ENCODE measurements at regions not wholly inside any gene's neighbourhood (a gene's known extent, or its start where the extent isn't known, plus 50 kb on each side); places are given as distances from the start of the nearest gene placed in this dataset.

GRCh38 chrY:15592957-15593356 lies 1068.6 kb downstream of the NLGN4Y start:
- H3K9me3 Mint-ChIP-seq: no peaks in the 10 kb centered on the region
- no peak overlapping the region for H3K4me3 Mint-ChIP-seq
- H3K27me3 Mint-ChIP-seq: no peaks in the 10 kb centered on the region
- ATAC-seq (no peak), DNase-seq (no peak)
- no peak overlapping the region for H3K27ac Mint-ChIP-seq
- no peaks in the 10 kb centered on the region for H3K4me1 Mint-ChIP-seq
- no peaks in the 10 kb centered on the region for H3K36me3 Mint-ChIP-seq (ENCODE audit: low read depth)

GRCh38 chrY:15593476-15594160 lies 1069.3 kb downstream of the NLGN4Y start:
- Mint-ChIP-seq H3K27me3 (no peaks in the 10 kb centered on the region), H3K4me3 (no peak overlapping the region), H3K27ac (no peak overlapping the region), H3K9me3 (no peaks in the 10 kb centered on the region), H3K36me3 (ENCODE audit: low read depth) (no peaks in the 10 kb centered on the region), H3K4me1 (no peaks in the 10 kb centered on the region)
- ATAC-seq (no peak), DNase-seq (no peak)

- Mint-ChIP-seq H3K9me3 (no peaks in the 10 kb centered on the region), H3K27me3 (no peaks in the 10 kb centered on the region), H3K4me1 (no peaks in the 10 kb centered on the region), H3K36me3 (ENCODE audit: low read depth) (no peaks in the 10 kb centered on the region), H3K27ac (no peak overlapping the region), H3K4me3 (no peak overlapping the region)
- ATAC-seq (no peak), DNase-seq (no peak)
These were observed 1069.8 kb downstream of the NLGN4Y start for GRCh38 chrY:15594179-15594578.

GRCh38 chrY:15600565-15600964 lies 1076.2 kb downstream of the NLGN4Y start:
- no peak overlapping the region for H3K4me3 Mint-ChIP-seq
- H3K27me3 Mint-ChIP-seq: no peaks in the 10 kb centered on the region
- DNase-seq (no peak), ATAC-seq (no peak)
- H3K27ac Mint-ChIP-seq: no peak overlapping the region
- H3K9me3 Mint-ChIP-seq: no peaks in the 10 kb centered on the region
- H3K36me3 Mint-ChIP-seq (ENCODE audit: low read depth): no peaks in the 10 kb centered on the region
- H3K4me1 Mint-ChIP-seq: no peaks in the 10 kb centered on the region

- H3K27ac Mint-ChIP-seq: no peak overlapping the region
- no peaks in the 10 kb centered on the region for H3K36me3 Mint-ChIP-seq (ENCODE audit: low read depth)
- peaks cover 3% of the 10 kb centered on the region for H3K9me3 Mint-ChIP-seq
- H3K4me1 Mint-ChIP-seq: no peaks in the 10 kb centered on the region
- DNase-seq: no peak
- ATAC-seq: no peak
- no peaks in the 10 kb centered on the region for H3K27me3 Mint-ChIP-seq
- H3K4me3 Mint-ChIP-seq: no peak overlapping the region
These were observed 1100.0 kb downstream of the NLGN4Y start for GRCh38 chrY:15624370-15624769.

GRCh38 chrY:15624928-15625327 lies 1100.6 kb downstream of the NLGN4Y start:
- ATAC-seq (no peak), DNase-seq (no peak)
- no peak overlapping the region for H3K4me3 Mint-ChIP-seq
- H3K27ac Mint-ChIP-seq: no peak overlapping the region
- H3K9me3 Mint-ChIP-seq: no peaks in the 10 kb centered on the region
- no peaks in the 10 kb centered on the region for H3K27me3 Mint-ChIP-seq
- H3K4me1 Mint-ChIP-seq: no peaks in the 10 kb centered on the region
- H3K36me3 Mint-ChIP-seq (ENCODE audit: low read depth): no peaks in the 10 kb centered on the region

- no peaks in the 10 kb centered on the region for H3K36me3 Mint-ChIP-seq (ENCODE audit: low read depth)
- H3K9me3 Mint-ChIP-seq: no peaks in the 10 kb centered on the region
- H3K27ac Mint-ChIP-seq: no peak overlapping the region
- no peaks in the 10 kb centered on the region for H3K4me1 Mint-ChIP-seq
- H3K4me3 Mint-ChIP-seq: no peak overlapping the region
- no peak for ATAC-seq
- no peak for DNase-seq
- no peaks in the 10 kb centered on the region for H3K27me3 Mint-ChIP-seq
These were observed 1123.9 kb downstream of the NLGN4Y start for GRCh38 chrY:15648198-15648597.

- Mint-ChIP-seq H3K36me3 (ENCODE audit: low read depth) (no peaks in the 10 kb centered on the region), H3K9me3 (no peaks in the 10 kb centered on the region), H3K27ac (no peak overlapping the region), H3K4me3 (no peak overlapping the region), H3K4me1 (no peaks in the 10 kb centered on the region), H3K27me3 (no peaks in the 10 kb centered on the region)
- DNase-seq (no peak), ATAC-seq (no peak)
These were observed 1125.7 kb downstream of the NLGN4Y start for GRCh38 chrY:15650056-15650455.

GRCh38 chrY:15688531-15688930 lies 1164.2 kb downstream of the NLGN4Y start:
- no peak overlapping the region for H3K4me3 Mint-ChIP-seq
- DNase-seq (no peak), ATAC-seq (no peak)
- no peaks in the 10 kb centered on the region for H3K4me1 Mint-ChIP-seq
- H3K27ac Mint-ChIP-seq: no peak overlapping the region
- H3K36me3 Mint-ChIP-seq (ENCODE audit: low read depth): no peaks in the 10 kb centered on the region
- H3K27me3 Mint-ChIP-seq: no peaks in the 10 kb centered on the region
- no peaks in the 10 kb centered on the region for H3K9me3 Mint-ChIP-seq

- DNase-seq: no peak
These were observed 1165.7 kb downstream of the NLGN4Y start for GRCh38 chrY:15689994-15690393.

GRCh38 chrY:15702131-15702530 lies 1177.8 kb downstream of the NLGN4Y start:
- Mint-ChIP-seq H3K27ac (no peak overlapping the region), H3K4me3 (no peak overlapping the region), H3K4me1 (no peaks in the 10 kb centered on the region), H3K36me3 (ENCODE audit: low read depth) (no peaks in the 10 kb centered on the region), H3K9me3 (no peaks in the 10 kb centered on the region), H3K27me3 (no peaks in the 10 kb centered on the region)
- DNase-seq (no peak), ATAC-seq (no peak)

More at GRCh38 chrY:15689994-15690393, 1165.7 kb downstream of the NLGN4Y start:
- H3K4me3 Mint-ChIP-seq: no peak overlapping the region
- no peak overlapping the region for H3K27ac Mint-ChIP-seq
- H3K9me3 Mint-ChIP-seq: no peaks in the 10 kb centered on the region
- H3K36me3 Mint-ChIP-seq (ENCODE audit: low read depth): no peaks in the 10 kb centered on the region
- no peaks in the 10 kb centered on the region for H3K27me3 Mint-ChIP-seq
- no peaks in the 10 kb centered on the region for H3K4me1 Mint-ChIP-seq
- no peak for ATAC-seq

GRCh38 chrY:15704906-15705305 lies 1180.6 kb downstream of the NLGN4Y start:
- H3K27me3 Mint-ChIP-seq: no peaks in the 10 kb centered on the region
- H3K4me3 Mint-ChIP-seq: no peak overlapping the region
- no peak for ATAC-seq
- DNase-seq: no peak
- no peak overlapping the region for H3K27ac Mint-ChIP-seq
- no peaks in the 10 kb centered on the region for H3K9me3 Mint-ChIP-seq
- no peaks in the 10 kb centered on the region for H3K4me1 Mint-ChIP-seq
- no peaks in the 10 kb centered on the region for H3K36me3 Mint-ChIP-seq (ENCODE audit: low read depth)

GRCh38 chrY:15749533-15750433 lies 1225.5 kb downstream of the NLGN4Y start:
- no peaks in the 10 kb centered on the region for H3K36me3 Mint-ChIP-seq (ENCODE audit: low read depth)
- DNase-seq: no peak
- ATAC-seq: no peak
- no peak overlapping the region for H3K27ac Mint-ChIP-seq
- H3K4me3 Mint-ChIP-seq: no peak overlapping the region
- no peaks in the 10 kb centered on the region for H3K27me3 Mint-ChIP-seq
- H3K4me1 Mint-ChIP-seq: no peaks in the 10 kb centered on the region
- H3K9me3 Mint-ChIP-seq: peaks cover 5% of the 10 kb centered on the region

- Mint-ChIP-seq H3K9me3 (peaks cover 5% of the 10 kb centered on the region), H3K4me1 (no peaks in the 10 kb centered on the region), H3K27ac (no peak overlapping the region), H3K27me3 (no peaks in the 10 kb centered on the region), H3K4me3 (no peak overlapping the region), H3K36me3 (ENCODE audit: low read depth) (no peaks in the 10 kb centered on the region)
- DNase-seq (no peak), ATAC-seq (no peak)
These were observed 1226.7 kb downstream of the NLGN4Y start for GRCh38 chrY:15751001-15751400.

GRCh38 chrY:15756266-15756665 lies 1231.9 kb downstream of the NLGN4Y start:
- Mint-ChIP-seq H3K4me3 (no peak overlapping the region), H3K9me3 (no peaks in the 10 kb centered on the region), H3K27me3 (no peaks in the 10 kb centered on the region), H3K27ac (no peak overlapping the region), H3K4me1 (no peaks in the 10 kb centered on the region), H3K36me3 (ENCODE audit: low read depth) (no peaks in the 10 kb centered on the region)
- ATAC-seq (no peak), DNase-seq (no peak)

All from activated naive CD8-positive, alpha-beta T cell treated with anti-CD3 and anti-CD28 coated beads, Interleukin-2, amount 50 U/mL, for 24 hours (primary cell).